GM19351 (cell line): ENCODE measurements at regions not wholly inside any gene's neighbourhood (a gene's known extent, or its start where the extent isn't known, plus 50 kb on each side); places are given as distances from the start of the nearest gene placed in this dataset.
"Not testable (repeated sequence)": the region's sequence is repeated elsewhere in the genome, so short reads cannot be mapped to it uniquely, and the experiment has no call there.

Source experiments
- ATAC-seq: cut with Tn5 transposase; IDR thresholded peaks from one replicate; pipeline ENCODE4 v1.9.1; 2021; ENCODE audit warnings: mild to moderate bottlenecking, moderate library complexity; ENCODE audit not compliant: unreplicated experiment

- no peak for ATAC-seq
Measured at GRCh38 chr1:30533796-30534550, 189.4 kb downstream of the MATN1 start.

- no peak for ATAC-seq
Measured at GRCh38 chr1:30533141-30533540, 190.2 kb downstream of the MATN1 start.

DNA sequence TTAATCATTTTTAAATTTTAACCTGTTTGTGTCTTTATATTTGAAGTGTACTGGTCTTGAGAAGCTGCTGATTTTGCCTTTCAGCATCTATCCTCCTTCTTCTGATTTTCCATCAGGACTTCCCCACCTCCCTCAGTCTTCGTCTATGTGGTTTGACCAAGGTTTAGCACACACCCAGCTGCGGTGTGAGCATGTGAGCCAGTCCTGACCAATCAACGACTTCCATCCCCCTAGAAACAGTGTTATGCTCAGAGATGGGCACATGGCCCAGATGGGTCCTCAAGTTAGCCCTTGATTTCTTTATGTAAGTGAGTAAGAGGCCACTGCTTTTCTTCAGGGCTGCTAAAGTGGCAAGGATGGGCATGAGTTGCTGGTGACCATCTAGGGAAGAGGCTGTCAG lies 190.8 kb downstream of the MATN1 start:
- no peak for ATAC-seq

DNA sequence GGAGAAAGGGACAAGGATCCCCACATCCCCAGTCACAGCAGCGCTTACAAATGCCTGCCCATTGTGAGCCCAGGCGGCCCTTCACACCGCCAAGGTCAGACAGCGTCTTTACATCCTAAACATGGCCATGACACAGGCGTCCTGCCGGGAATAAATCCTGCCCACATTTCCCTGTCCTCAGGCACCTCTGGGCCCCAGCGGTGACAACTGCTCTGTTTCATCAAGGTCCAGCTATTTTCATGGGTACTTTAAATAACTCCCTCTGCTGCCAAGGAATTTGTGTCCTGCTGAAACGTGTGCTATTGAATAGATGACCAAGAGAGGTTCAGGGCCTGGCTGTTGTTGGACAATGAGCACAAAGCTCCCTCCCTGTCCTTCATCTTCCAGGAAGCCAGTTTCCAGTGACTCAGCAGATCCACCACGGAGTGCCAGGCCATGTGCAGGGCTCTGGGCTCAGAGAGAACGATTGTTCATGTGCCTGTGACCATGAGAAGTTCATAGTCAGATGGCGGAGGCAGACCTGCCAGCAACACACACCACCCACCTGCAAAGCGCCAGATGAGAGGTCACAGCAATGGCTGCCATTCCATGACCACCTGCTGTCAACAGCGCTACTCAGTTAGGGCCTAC lies 195.8 kb downstream of the MATN1 start:
- no peak for ATAC-seq

DNA sequence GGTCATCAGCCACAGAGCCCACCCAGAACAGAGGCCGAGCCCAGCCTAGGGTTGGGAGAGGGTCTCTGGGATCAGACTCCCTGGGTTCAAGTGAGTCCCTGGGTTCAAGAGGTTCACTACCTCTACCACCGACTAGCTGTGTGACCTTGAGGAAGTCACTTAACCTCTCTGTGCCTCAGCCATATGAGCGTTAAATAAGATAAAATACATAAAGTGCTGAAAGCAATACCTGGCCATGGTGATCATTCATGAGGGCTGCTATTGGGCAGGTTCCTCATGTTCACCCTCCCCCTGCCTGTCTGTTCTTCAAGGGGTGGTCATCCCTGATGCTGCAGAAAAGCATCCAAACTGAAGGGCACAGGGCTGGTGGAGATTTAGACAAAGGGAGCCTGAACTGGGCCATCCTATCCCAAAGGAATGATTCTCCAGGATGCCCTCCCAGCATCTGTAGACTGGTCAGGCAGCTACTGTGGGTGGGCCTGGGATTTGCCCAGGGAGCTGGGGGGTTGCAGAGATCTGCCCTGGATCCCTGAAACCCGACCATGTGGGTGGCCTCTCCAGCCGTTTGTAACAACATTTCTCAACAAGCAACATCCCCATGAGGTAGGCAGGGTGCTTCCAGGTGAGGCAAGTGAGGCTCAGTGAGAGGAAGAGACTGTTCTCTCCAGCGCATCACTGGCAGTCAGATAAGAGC lies 196.6 kb downstream of the MATN1 start:
- no peak for ATAC-seq

GRCh38 chr1:30525971-30526651 lies 197.3 kb downstream of the MATN1 start:
- no peak for ATAC-seq

DNA sequence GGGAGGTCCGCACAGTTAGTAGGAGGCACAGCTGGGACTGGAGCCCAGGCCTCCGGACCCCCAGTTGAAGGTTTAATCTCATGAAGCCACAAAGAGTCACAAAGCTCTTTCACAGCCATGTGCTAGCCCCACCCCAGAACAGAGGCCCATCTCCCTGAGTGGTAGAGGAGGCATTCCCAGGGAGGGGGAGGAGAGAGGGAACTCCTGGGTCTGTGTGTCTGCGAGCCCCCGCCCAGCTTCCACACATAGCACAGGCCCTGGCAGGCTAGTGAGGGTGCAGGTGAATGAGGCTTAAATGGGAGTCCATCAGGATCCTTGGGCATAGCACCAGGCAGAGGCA lies 197.8 kb downstream of the MATN1 start:
- ATAC-seq = no peak

DNA sequence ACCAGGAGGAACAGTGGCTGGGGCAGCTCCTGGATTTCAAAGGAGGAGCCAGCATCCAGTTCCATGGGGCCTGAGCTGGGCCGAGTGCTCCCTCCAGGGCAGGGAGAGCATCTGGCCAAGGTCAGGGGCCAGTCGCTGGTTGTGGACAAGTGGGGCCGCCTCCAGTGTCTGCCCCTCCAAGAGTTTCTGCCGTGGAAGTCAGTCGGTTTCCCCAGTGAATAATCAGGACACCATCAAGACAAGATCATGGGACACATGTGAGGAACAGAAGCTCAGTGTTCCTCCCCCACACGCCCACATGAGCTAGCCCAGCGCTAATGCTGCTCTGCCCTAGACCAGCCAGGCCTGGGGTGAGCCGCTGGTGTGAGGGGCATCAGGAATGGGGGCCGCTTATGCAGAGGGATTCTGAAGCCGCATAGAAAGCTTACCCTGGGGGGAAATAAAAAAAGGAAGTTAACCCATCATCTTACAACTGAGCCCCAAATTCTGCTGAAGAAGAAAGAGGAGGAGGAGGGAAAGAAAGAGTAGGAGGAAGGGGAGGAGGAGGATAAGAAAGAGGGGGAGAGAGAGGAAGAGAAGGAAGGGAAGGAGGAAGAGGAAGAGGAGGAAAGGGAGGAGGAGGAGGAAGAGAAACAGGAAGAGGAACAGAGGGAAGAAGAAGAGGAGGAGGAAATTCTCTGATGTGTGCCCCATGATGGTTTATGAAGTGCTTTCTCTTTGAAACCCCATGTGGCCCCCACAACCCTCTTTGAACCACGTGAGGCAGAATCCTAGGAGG lies 198.4 kb downstream of the MATN1 start:
- no peak for ATAC-seq

GRCh38 chr1:30524025-30524555 lies 199.3 kb downstream of the MATN1 start:
- ATAC-seq = not testable (repeated sequence)

DNA sequence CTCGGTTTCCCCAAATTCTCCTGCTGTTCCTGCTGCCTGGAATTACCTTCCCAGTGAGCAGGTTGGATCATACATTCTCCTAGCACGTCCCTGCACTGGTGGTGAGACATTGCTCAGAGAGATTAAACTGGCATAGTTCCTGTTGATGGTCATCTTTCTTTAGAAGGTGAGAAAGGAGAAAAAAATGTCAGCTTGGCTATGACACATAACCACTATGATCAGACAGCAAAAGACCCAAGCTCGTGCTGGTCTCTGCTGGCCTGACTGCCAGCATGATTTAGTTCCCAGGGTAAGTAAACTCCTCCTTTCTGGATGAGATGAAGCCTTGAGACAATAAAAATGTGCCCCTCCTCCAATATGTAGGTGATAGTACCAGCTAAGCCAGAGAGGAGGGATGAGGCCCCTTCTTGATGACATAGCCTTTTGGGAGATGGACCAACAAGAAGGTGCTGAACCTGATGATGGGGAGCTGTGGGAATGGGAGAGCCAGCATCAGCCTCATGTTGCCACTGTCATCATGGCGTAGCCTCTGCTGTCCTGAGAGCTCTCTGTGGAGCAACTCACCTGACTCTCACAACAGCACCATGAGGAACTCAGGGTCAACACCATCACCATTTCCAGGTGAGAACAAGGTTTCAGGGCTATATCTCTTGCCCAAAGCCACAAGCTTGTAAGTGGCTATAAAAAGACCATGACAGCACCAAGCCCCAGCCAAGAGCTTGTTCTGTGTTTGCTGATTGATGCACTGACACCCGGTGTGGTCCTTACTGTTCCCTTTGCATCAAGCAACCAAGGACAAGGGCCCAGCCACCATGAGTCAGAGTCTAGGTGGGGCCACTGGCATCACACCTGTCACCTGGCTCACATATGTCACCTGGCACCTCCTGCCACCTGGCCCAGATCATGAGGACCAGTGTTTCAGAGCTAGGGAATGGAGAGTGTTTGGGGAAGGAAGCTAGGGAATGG lies 200.0 kb downstream of the MATN1 start:
- no peak for ATAC-seq

DNA sequence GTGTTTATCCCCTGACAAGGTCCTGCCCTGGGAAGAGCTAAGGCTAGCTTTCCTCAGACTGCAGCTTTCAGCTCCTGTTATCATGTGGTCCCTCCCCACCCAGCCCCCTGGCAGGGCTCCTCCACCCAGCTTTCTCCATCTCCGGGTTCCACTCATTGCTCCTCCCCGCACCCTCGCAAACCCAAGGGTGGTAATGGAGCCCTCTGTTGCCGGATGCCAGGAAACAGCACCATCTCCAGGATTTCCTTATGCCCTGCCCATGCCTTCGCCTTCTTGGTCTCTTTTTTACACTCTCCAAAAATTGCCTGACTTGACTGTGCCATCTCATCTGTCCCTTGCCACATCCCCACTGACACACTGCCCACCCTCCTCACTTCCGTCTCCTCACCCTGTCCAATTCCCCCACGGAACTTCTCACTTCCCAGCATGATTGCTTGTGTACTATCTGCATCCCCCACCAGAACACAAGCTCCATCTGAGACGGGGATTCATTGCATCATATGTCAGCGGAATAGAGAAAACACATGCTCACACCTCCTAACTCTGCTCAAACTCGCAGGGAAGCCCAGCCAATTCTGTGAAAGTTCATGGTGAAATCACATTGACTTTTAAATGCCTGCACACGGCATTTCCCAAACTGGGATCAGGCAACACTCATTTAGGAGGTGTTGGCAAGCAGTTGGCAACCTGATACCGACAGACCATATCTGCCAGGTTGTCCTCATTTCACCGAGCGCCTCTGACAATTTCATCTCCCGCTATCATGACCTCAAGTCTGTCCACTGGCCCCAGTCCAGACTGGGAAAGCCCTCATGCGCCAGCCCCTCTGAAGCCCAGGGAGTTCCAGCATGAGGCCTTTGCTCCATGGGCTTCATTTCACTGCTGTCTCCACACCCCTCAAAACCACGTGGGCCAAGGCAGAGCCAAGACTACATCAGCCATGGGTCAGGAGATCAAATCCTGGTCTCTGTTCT lies 201.1 kb downstream of the MATN1 start:
- ATAC-seq = no peak

DNA sequence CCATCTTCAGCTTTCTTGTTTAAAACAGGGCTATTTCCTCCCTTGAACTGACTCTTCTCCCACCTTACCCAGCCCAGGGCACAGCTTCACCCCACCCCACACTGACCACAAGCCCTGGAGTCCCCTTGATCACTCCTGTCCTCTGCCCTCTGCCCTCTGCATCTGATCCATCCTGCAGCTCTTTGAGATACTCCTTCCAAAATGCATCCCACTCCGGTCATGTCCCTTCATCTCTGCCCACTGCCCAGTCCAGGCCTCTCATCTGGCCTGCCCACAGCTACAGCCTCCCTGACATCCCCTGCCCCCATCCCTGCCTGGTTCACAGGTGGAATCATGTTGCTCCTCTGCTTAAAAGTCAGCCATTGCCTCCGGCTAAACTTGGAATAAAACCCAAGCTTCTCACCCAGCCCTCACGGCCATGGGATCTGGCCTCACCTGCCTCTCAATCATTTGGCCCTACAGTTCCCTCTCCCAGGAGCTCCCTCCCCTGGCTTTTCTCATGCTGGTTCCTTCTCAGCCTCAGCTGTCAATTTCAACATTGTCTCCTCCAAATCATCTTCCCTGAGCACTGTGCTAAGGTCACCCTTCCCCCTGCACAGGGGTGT lies 202.0 kb downstream of the MATN1 start:
- no peak for ATAC-seq

DNA sequence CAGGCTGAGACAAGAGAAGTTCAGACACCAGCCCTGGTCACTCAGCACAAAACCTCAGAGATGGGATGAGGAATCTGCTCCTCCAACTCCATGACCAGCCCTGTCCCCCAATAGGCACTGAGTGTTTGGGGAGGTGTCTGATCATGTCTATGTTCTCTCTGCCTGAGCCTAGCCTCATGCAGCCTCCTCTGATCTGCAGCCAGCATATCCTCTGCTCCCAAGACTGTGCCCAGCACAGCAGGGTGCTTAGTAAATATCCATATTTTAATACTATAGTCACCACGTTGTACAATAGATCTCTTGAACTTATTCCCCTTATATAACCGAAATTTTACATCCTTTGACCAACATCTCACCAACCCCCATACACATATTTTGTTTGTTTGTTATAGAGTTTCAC lies 202.9 kb downstream of the MATN1 start:
- ATAC-seq = no peak

- ATAC-seq = no peak
Measured at GRCh38 chr1:30519201-30519763, 204.1 kb downstream of the MATN1 start.

DNA sequence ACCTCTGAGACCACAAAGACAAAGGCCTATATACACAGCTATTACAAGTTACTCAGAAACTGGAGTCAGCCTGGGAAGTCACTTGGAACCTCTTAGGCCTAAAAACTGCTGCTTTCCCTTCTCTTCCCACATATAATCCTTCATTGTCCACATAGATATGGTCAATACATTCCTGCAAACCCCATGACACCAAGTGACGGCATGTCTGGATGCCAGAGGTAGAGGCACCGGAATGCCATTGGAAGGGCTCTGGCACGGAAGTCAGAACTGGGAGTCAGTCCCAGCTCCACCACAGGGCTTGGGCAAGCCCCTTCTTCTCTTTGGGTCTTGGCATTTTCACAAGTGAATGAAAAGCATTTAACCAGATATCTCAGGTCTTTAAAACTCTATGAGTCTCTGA lies 204.7 kb downstream of the MATN1 start:
- ATAC-seq = no peak

- ATAC-seq = no peak
Measured at GRCh38 chr1:30518186-30518585, 205.2 kb downstream of the MATN1 start.

- not testable (repeated sequence) for ATAC-seq
Measured at GRCh38 chr1:30517666-30518065, 205.7 kb downstream of the MATN1 start.

DNA sequence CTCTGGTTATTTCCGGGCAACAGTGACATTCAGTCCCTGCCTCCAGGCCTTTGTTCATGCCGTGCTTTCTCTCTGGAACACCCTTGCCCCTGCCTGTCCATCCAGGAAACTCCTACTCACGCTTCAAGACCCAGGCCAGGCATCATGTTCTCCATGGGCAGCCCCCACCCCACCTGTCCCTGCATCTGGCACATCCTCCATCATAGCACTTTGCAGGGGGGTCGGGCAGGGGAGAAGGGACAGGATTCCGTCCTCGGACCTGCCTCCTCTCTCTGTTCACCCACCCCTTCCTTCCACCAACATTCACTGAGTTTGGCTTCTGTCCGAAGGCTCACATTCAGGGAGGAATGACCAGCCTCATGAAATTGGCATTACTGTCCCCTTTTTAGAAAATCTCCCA lies 206.1 kb downstream of the MATN1 start:
- not testable (repeated sequence) for ATAC-seq
